Progenitor cell of endocrine pancreas (in vitro differentiated cells): ENCODE measurements at regions not wholly inside any gene's neighbourhood (a gene's known extent, or its start where the extent isn't known, plus 50 kb on each side); places are given as distances from the start of the nearest gene placed in this dataset.

ENCODE experiments used
- DNase-seq: peaks from one replicate; pipeline ENCODE4 v3.0.0; 2021; ENCODE audit warnings: low spot score; ENCODE audit not compliant: unreplicated experiment
- H3K27ac Mint-ChIP-seq: 2 replicates; pipeline ENCODE4 v1.8.0; 2021; ENCODE audit warnings: mild to moderate bottlenecking, moderate library complexity, mixed read lengths
- H3K27me3 Mint-ChIP-seq: 2 replicates; pipeline ENCODE4 v1.8.0; 2021; ENCODE audit warnings: mixed read lengths
- H3K36me3 Mint-ChIP-seq: 2 replicates; pipeline ENCODE4 v1.8.0; 2022; ENCODE audit warnings: mixed read lengths; ENCODE audit not compliant: insufficient read depth
- H3K4me1 Mint-ChIP-seq: 2 replicates; pipeline ENCODE4 v1.8.0; 2021; ENCODE audit warnings: low read depth, mixed read lengths
- H3K4me3 Mint-ChIP-seq: 2 replicates; pipeline ENCODE4 v1.8.0; 2021; ENCODE audit warnings: low read depth, mild to moderate bottlenecking, moderate library complexity, mixed read lengths
- H3K9me3 Mint-ChIP-seq: 2 replicates; pipeline ENCODE4 v1.8.0; 2021; ENCODE audit warnings: low read depth, mixed read lengths
- CTCF ChIP-seq: fragments of 200-600 bp; sonication (generic); IDR thresholded peaks from one replicate; pipeline ENCODE4 v1.5.0; 2021; ENCODE audit warnings: antibody characterized with exemption, mild to moderate bottlenecking; ENCODE audit not compliant: unreplicated experiment

GRCh38 chr6:145228962-145229582, 506.2 kb downstream of the EPM2A start:
- H3K9me3 Mint-ChIP-seq = peaks cover 4% of the 10 kb centered on the region
- DNase-seq = no peak
- H3K27ac Mint-ChIP-seq = no peak overlapping the region
- H3K27me3 Mint-ChIP-seq = no peaks in the 10 kb centered on the region
- H3K4me1 Mint-ChIP-seq = no peaks in the 10 kb centered on the region
- no peak overlapping the region for H3K4me3 Mint-ChIP-seq
- H3K36me3 Mint-ChIP-seq = no peaks in the 10 kb centered on the region
- no peak for TF ChIP-seq CTCF

DNA sequence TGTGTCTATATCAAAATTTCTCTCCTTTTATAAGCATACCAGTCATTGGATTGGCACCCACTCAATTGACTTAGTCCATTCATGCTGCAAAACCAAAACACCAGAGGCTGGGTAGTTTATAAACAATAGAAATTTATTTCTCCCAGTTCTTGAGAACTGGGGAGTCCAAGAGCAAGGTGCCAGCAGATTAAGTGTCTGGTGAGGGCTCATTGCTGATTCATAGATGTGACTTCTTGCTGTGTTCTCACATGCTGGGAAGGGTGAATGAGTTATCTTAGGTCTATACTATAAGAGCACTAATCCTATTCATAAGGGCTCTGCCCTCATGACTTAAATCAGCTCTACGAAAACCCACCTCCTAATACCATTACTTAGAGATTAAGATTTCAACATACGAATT, 501.4 kb downstream of the EPM2A start:
- no peak overlapping the region for H3K4me3 Mint-ChIP-seq
- peaks cover 3% of the 10 kb centered on the region for H3K36me3 Mint-ChIP-seq
- DNase-seq = no peak
- peaks cover 16% of the 10 kb centered on the region for H3K9me3 Mint-ChIP-seq
- TF ChIP-seq CTCF = no peak
- H3K4me1 Mint-ChIP-seq = no peaks in the 10 kb centered on the region
- H3K27ac Mint-ChIP-seq = no peak overlapping the region
- no peaks in the 10 kb centered on the region for H3K27me3 Mint-ChIP-seq

GRCh38 chr6:145235207-145235606, 500.1 kb downstream of the EPM2A start:
- DNase-seq = no peak
- H3K4me3 Mint-ChIP-seq = no peak overlapping the region
- H3K27ac Mint-ChIP-seq = no peak overlapping the region
- H3K9me3 Mint-ChIP-seq = peaks cover 16% of the 10 kb centered on the region
- peaks cover 3% of the 10 kb centered on the region for H3K36me3 Mint-ChIP-seq
- H3K4me1 Mint-ChIP-seq = no peaks in the 10 kb centered on the region
- no peak for TF ChIP-seq CTCF
- no peaks in the 10 kb centered on the region for H3K27me3 Mint-ChIP-seq

DNA sequence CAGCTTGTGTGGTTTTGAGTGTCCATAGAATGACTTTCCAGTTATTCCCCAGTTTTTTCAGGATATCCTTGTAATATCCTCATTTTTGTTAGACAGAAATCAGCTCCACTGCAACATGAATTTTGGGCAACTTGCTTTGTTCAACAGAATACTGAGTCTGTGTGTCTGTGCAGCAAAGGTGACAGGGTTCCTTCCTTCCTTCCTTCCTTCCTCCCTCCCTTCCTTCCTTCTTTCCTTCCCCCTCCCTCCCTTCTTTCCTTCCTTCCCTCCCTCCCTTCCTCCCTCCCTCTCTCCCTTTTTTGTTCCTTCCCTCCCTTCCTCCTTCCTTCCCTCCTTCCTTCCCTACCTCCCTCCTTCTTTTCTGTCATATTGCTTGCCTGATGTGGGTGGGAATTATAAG, 496.5 kb downstream of the EPM2A start:
- H3K27me3 Mint-ChIP-seq = no peaks in the 10 kb centered on the region
- H3K4me1 Mint-ChIP-seq = no peaks in the 10 kb centered on the region
- H3K27ac Mint-ChIP-seq = no peak overlapping the region
- DNase-seq = no peak
- H3K36me3 Mint-ChIP-seq = peaks cover 3% of the 10 kb centered on the region
- no peak overlapping the region for H3K4me3 Mint-ChIP-seq
- no peak for TF ChIP-seq CTCF
- H3K9me3 Mint-ChIP-seq = peaks cover 17% of the 10 kb centered on the region

GRCh38 chr6:145241039-145241438, 494.3 kb downstream of the EPM2A start:
- no peaks in the 10 kb centered on the region for H3K36me3 Mint-ChIP-seq
- peaks cover 5% of the 10 kb centered on the region for H3K9me3 Mint-ChIP-seq
- no peaks in the 10 kb centered on the region for H3K4me1 Mint-ChIP-seq
- TF ChIP-seq CTCF = no peak
- no peak for DNase-seq
- no peak overlapping the region for H3K4me3 Mint-ChIP-seq
- H3K27ac Mint-ChIP-seq = no peak overlapping the region
- no peaks in the 10 kb centered on the region for H3K27me3 Mint-ChIP-seq
